ENCODE measurements at regions not wholly inside any gene's neighbourhood (a gene's known extent, or its start where the extent isn't known, plus 50 kb on each side); places are given as distances from the start of the nearest gene placed in this dataset.

- Histone ChIP-seq H3K4me3 (replicated peaks in 1 of 2; ENCODE audit: low read depth in 1 of 2, low read length in 2 of 2) (no peak overlapping the region), H3K4me1 (ENCODE audit: control insufficient read depth in 1 of 2, insufficient read depth in 2 of 2, low read length in 2 of 2) (no peaks in the 10 kb centered on the region), H3K4me2 (ENCODE audit: low read length) (no peak overlapping the region), H3K36me3 (ENCODE audit: control insufficient read depth in 1 of 2, insufficient read depth in 2 of 2, low read length in 2 of 2) (no peaks in the 10 kb centered on the region), H4K20me1 (ENCODE audit: insufficient read depth) (no peaks in the 10 kb centered on the region), H3K9me3 (ENCODE audit: control insufficient read depth in 1 of 2, insufficient read depth in 1 of 2, low read depth in 1 of 2, low read length in 2 of 2) (no peaks in the 10 kb centered on the region), H2AFZ (ENCODE audit: low read depth, low read length, poor library complexity, severe bottlenecking) (no peak overlapping the region), H3K27ac (ENCODE audit: low read depth, low read length) (no peak overlapping the region), H3K9ac (ENCODE audit: low read length) (no peak overlapping the region), H3K9me2 (ENCODE audit: insufficient read depth) (no peaks in the 10 kb centered on the region), H3K79me2 (ENCODE audit: insufficient read depth, low read length) (no peaks in the 10 kb centered on the region), H3K27me3 (ENCODE audit: insufficient read depth, low read length) (no peaks in the 10 kb centered on the region)
- ChIA-PET CTCF (no interaction called here), RAD21 (ENCODE audit: low non-redundant PET in 1 of 2, low total read pairs in 2 of 2, uncharacterized antibody in 2 of 2, unreplicated experiment in 2 of 2) (no interaction called here), POLR2A (no interaction called here)
- DNase-seq (ENCODE audit: low read depth, low spot score) (no peak), ATAC-seq (no peak)
- intact Hi-C loops (cut with micrococcal nuclease), result no loop called here
- TF ChIP-seq EZH2 (IDR thresholded peaks at IDR 0.05) (no peak), SRF (IDR thresholded peaks at IDR 0.05; ENCODE audit: low read depth) (no peak), ZBTB33 (IDR thresholded peaks at IDR 0.05; ENCODE audit: extremely low read depth, insufficient replicate concordance, low read length) (no peak), ELF1 (IDR thresholded peaks at IDR 0.05; ENCODE audit: borderline replicate concordance, low read depth) (no peak), TCF7L2 (IDR thresholded peaks at IDR 0.05; ENCODE audit: borderline replicate concordance, extremely low read depth, insufficient read depth, insufficient read length) (no peak), JUND (IDR thresholded peaks at IDR 0.05) (no peak), CEBPB (IDR thresholded peaks at IDR 0.05; ENCODE audit: low read depth) (no peak), POLR2A (IDR thresholded peaks at IDR 0.05; ENCODE audit: borderline replicate concordance, extremely low read depth, insufficient read depth, insufficient read length) (no peak), CBX3 (IDR thresholded peaks at IDR 0.05; ENCODE audit: low read depth) (no peak), ATF3 (IDR thresholded peaks at IDR 0.05) (no peak), EZH2phosphoT487 (IDR thresholded peaks at IDR 0.05; ENCODE audit: borderline replicate concordance) (no peak), FOSL1 (IDR thresholded peaks at IDR 0.05; ENCODE audit: low read depth) (no peak)
- TF ChIP-seq, protein P1, sequence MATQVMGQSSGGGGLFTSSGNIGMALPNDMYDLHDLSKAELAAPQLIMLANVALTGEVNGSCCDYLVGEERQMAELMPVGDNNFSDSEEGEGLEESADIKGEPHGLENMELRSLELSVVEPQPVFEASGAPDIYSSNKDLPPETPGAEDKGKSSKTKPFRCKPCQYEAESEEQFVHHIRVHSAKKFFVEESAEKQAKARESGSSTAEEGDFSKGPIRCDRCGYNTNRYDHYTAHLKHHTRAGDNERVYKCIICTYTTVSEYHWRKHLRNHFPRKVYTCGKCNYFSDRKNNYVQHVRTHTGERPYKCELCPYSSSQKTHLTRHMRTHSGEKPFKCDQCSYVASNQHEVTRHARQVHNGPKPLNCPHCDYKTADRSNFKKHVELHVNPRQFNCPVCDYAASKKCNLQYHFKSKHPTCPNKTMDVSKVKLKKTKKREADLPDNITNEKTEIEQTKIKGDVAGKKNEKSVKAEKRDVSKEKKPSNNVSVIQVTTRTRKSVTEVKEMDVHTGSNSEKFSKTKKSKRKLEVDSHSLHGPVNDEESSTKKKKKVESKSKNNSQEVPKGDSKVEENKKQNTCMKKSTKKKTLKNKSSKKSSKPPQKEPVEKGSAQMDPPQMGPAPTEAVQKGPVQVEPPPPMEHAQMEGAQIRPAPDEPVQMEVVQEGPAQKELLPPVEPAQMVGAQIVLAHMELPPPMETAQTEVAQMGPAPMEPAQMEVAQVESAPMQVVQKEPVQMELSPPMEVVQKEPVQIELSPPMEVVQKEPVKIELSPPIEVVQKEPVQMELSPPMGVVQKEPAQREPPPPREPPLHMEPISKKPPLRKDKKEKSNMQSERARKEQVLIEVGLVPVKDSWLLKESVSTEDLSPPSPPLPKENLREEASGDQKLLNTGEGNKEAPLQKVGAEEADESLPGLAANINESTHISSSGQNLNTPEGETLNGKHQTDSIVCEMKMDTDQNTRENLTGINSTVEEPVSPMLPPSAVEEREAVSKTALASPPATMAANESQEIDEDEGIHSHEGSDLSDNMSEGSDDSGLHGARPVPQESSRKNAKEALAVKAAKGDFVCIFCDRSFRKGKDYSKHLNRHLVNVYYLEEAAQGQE (IDR thresholded peaks at IDR 0.05; ENCODE audit: low read depth), result no peak
- no TSS peak for BruUV-seq (replicated peaks)
These were observed 215.5 kb downstream of the ZNF33B start for GRCh38 chr10:42422911-42423310.
